ENCODE measurements at regions not wholly inside any gene's neighbourhood (a gene's known extent, or its start where the extent isn't known, plus 50 kb on each side); places are given as distances from the start of the nearest gene placed in this dataset.
"Not testable (repeated sequence)": the region's sequence is repeated elsewhere in the genome, so short reads cannot be mapped to it uniquely, and the experiment has no call there.

GRCh38 chr17:65360961-65361552, 200.4 kb downstream of the AXIN2 start:
- no peak for DNase-seq

- DNase-seq, result no peak
Observed at GRCh38 chr17:65359016-65359415, 202.4 kb downstream of the AXIN2 start.

DNA sequence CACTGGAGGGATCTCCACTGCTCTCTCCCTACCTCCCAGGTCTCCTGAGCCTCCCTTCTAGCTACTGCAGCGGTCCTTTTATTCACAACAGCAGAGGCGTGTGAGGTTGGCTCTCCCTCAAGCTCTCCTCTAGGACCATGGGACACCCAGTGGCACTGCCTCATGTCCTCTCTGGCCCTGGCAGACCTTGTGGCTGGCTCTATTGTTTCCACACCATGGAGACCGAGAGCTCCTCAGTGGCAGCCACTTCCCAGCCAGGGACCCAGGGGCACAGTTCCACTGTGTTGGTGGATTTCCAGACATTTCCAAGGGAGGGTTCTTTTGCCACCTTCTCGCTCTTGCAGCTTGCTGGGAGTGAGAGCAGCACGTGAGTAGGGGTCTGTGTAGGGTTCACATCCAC, 204.9 kb downstream of the AXIN2 start:
- DNase-seq, result no peak

DNA sequence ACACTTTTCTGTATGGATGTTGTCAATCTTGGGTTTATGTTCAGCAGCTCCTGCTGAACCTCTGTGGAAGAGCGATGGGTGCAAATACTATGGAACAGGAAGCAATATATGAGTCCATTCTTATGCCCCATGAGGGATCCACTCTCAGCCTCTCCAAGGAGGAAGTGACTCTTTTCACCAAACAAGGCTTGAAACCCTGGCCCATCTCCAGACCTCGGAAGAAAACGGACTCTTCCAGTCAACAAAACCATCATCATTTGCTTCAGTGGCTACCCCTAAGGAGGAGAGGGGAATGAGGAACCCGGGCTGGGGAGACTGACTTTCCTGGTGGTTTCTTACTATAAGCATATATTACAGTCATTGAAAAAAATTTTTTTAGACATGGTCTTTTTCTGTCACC, 206.2 kb downstream of the AXIN2 start:
- DNase-seq, result no peak

DNA sequence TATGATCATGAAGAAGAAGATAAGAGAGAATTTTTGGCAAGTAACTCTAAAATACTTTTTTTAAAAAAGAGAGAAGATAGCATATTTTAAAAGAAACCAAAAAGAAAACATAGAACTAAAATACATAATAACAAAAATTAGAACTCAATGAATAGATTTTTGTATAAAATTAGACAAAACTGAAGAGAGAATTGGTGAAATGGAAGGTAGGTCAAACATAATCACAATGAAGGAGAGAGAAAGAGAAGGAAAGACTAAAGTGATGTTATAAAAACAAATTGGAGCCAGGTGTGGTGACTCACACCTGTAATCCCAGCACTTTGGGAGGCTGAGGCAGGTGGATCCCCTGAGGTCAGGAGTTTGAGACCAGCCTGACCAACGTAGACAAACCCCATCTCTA, 211.5 kb downstream of the AXIN2 start:
- DNase-seq, result no peak

DNA sequence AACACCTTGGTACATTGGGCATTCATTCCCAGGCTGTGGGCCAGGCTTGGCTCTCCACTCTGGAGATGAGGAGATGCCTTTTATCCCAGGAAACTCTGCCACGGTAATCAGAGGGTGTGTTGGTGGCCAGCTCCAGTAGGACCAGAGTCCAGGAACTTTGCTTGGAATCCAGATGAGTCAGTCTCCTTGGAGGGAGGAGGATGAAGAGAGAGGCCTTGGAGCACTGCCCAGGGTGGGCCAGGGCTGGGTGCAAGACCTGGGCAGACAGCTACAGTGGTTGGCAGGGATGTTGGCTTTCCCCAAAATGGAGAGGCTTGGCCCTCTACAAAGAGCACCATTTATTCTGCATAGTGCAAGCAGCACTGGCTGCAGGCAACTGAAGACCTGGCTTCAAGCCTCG, 209.0 kb downstream of the RGS9 start:
- DNase-seq, result no peak

DNA sequence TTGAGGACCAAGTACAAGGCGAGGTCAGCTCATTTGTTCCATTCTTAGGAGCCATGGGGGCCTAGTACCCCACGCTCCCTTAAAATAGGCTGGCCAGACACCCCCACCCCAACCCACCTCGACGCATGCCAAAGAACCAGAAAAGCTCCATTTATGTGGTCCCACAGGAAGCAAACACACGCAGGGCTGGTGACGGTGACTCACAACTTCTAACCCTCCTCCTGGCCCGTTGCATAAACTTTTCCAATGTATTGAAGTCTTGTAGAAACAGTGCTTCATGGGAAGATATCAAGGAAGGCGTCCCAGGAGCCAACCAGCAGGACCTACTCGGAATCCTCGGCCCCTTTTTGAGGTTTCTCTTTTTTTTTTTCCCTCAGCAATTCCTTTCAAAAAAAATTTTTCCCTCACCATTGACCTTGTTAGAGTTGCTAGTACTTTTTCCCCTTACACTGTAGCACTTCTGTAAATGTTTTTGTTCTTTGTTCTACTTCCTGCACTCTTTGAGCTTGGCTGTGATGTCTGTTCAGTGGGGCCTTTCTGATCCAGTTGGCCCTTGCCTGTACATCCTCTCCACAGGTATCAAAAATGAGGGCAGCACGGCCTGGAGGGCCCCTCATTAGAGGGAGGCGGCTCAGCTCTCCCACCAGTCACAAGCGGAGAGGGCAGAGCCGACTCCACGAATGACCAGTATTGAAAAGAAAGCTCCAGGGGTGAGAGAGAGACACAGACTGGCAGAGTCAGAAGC, 208.3 kb downstream of the RGS9 start:
- DNase-seq, result no peak

GRCh38 chr17:65340401-65340800, 203.2 kb downstream of the RGS9 start:
- DNase-seq, result no peak

- DNase-seq, result no peak
Observed at GRCh38 chr17:65334406-65334805, 197.2 kb downstream of the RGS9 start.

- DNase-seq, result no peak
Observed at GRCh38 chr17:65332779-65333178, 195.6 kb downstream of the RGS9 start.

DNA sequence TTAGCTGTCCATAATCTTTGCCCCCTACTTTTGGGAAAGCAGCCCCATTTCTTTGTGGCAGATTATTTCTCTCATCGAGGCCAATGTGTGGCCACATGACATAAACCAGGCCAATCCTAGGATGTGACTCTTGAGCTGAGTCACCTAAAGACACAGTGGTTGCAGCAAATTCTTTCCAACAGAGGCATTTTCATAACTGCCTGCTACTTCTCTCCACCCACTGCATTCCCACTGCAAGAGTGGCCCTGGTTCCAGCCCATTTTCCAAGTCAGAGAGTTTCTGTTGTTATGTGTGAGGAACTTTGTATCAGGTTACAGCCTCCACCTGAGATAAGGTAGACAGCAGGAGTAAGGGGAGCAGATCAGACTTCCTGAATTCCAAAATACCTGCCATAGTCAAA, 195.2 kb downstream of the RGS9 start:
- no peak for DNase-seq

GRCh38 chr17:65328567-65328966, 191.4 kb downstream of the RGS9 start:
- DNase-seq, result no peak

DNA sequence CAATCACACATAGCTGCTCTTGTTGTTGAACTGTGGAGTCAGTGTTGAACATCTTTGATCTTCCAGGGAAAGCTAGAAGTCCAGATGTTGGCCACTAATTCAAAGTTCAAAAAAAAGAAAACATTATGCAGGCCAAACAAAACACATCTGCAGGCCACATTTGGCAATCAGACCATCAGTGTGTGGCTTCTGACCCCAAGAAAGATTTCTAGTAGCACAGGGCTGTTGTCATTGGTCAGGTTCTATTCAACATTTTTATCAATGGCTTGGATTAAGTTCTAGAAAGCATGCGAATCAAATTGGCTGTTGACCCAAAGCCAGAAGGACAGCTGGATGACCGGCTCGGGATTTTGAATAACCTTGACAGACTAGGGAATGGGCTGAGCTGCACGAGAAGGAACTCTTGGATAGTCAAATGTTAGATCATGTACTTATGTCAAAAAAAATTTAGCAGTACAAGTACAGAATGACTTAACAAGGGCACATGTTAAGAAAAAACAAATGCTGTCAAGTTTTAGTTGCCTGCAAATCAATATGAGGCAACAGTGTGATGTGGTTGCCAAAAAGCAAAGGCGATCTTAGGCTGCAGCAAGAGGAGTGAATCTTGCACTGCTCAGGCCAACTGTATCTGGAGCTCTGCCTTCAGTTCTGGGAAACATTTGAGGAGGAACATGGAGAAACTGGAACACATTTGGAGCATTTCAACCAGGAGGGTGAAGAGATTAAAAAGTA, 187.6 kb downstream of the RGS9 start:
- no peak for DNase-seq

GRCh38 chr17:65323049-65323448, 185.9 kb downstream of the RGS9 start:
- DNase-seq, result no peak

- no peak for DNase-seq
Observed at GRCh38 chr17:65320820-65321219, 183.7 kb downstream of the RGS9 start.

- DNase-seq, result no peak
Observed at GRCh38 chr17:65314212-65314611, 177.0 kb downstream of the RGS9 start.

DNA sequence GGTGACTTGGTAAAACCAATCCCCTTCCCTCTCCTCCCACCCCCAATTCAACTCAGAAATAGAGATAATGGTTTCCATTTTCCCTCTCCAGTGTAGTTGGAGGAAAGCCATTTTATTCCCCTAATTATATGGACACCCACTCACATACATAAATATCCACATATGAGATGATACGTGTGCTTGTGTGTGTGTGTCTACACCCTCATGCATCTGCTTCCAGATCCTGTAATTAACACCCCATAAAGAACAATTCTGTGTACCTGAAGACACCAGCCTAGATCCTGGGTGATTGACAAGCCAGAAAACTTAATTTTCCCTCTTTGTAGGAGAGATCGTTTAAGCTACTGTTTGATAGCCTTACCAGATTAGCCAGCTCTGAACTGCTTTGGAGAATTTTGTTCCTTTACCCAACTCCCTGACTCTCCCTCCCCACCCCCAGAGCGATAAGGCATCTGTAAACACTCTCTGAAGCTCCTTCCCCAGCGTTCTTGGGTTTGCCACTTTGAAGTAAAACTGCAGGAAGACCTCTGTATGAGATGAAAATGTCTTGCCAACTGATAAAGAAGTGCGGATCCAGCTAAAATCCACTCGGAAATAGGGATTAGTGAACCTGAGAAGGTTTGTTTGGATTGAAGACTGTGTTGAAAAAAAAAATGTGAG, 175.7 kb downstream of the RGS9 start:
- no peak for DNase-seq

DNA sequence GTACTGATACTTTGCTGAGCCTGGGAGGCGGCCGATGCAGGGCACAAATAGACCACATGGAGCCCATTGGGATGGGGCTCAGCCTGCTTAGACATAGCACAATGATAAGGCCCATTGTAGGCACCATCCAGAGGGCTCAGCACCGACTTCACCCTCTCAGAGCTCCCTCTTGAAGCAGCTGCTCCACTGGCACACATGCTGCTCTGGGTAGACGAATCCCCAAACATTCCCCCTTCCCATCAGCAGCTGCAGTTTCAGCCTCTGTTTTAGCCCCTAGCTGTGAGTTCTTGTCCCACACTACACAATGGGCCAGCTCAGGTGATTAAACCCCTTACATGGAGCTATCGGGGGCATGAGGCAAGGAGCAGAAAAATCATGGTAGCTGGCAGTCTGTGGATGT, 174.1 kb downstream of the RGS9 start:
- DNase-seq, result no peak

DNA sequence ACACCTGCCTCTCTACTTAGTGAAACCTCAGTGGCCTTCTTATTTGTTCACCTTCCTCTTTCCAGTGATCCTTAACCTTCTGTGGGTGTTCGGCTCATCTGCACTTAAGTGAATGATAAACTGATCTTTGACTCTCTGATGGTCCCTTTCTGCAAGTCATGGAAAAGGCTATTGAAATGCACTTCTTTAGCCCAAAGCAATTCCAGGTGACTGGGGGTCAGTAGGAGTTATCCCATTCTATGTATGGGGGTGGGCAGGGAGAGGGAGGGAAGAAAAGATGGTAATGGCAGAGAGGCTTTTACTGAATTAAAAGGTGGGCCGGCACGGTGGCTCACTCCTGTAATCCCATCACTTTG, 170.8 kb downstream of the RGS9 start:
- no peak for DNase-seq

DNA sequence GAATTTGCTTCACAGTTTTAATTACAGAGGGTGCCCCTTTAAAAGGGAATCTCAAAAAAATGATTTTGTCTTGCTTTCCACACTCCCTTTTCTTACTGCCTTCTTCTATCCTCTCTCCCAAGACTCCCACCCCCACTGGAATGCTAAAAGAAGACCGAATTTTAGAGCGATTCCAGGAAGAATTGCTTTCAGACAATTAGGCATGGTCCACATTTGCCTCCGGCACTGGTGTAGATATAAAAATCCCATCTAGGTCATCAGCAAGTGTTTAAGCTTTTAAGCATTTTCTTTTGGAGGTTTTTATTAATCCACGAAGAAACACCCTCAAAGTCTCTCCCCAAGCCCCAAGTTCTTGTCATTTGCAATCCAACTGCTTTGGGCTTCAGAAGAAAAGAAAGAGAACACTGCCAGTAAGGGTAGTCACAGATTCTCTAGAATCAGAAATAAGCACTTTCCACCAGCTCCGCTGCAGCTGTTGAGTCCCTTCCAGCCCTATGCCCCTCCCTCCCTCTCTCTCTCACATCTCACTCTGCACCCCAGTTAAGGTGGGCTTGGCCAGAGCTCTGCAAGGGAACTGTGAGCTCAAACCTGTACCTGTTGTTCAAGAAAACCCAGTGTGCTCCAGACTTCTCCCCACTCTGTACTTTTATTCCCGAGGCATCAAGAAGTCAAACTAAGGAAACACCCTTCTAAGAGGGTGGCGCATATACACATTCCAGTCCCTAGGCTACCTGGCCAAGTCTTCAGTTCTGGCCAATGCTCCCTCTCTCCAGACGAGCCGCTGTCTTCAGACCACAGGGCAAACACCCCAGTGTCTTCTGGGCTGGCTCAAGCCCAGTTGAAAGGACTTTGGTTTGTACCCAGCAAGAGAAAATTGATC, 170.2 kb downstream of the RGS9 start:
- no peak for DNase-seq

- no peak for DNase-seq
Observed at GRCh38 chr17:65305778-65306177, 168.6 kb downstream of the RGS9 start.

- no peak for DNase-seq
Observed at GRCh38 chr17:65305116-65305515, 167.9 kb downstream of the RGS9 start.

DNA sequence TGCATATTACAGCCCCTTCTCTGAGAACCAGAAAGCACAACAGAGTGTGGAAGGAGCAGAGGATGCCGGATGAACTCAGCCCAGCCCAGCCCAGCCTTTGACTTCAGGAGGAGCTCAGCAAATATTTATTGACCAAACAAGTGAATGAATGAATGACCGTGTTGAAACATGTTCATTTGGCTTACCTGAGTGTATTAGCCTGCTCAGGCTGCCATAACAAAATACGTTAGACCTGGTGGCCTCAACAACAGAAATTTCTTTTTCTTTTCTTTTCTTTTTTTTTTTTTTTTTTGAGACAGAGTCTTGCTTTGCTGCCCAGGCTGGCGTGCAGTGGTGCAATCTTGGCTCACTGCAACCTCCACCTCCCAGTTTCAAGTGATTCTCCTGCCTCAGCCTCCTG, 164.7 kb downstream of the RGS9 start:
- DNase-seq, result not testable (repeated sequence)

Measured in NCI-H2107 (cell line).